ENCODE measurements at regions not wholly inside any gene's neighbourhood (a gene's known extent, or its start where the extent isn't known, plus 50 kb on each side); places are given as distances from the start of the nearest gene placed in this dataset.

DNA sequence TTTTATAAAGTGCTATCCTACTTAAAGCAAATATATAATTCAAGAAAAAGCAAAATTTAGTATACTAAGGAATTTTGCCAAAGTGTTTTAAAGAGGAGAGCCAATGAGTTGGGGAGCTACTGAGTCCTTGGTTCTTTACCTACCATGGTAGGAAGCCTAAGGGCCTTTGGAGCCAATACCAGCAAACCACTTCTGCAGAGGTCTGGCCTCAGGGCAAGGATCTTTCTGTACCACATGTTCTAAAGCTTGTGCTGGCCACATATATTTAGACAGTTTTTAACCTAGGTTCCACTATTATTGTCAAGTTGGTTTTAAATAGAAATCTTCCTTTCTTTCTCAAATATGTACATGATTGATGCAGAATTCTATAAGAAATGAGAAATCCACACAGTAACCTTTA, 172.3 kb upstream of the NREP start:
- TF ChIP-seq, protein P1, sequence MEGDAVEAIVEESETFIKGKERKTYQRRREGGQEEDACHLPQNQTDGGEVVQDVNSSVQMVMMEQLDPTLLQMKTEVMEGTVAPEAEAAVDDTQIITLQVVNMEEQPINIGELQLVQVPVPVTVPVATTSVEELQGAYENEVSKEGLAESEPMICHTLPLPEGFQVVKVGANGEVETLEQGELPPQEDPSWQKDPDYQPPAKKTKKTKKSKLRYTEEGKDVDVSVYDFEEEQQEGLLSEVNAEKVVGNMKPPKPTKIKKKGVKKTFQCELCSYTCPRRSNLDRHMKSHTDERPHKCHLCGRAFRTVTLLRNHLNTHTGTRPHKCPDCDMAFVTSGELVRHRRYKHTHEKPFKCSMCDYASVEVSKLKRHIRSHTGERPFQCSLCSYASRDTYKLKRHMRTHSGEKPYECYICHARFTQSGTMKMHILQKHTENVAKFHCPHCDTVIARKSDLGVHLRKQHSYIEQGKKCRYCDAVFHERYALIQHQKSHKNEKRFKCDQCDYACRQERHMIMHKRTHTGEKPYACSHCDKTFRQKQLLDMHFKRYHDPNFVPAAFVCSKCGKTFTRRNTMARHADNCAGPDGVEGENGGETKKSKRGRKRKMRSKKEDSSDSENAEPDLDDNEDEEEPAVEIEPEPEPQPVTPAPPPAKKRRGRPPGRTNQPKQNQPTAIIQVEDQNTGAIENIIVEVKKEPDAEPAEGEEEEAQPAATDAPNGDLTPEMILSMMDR (conservative IDR thresholded peaks at IDR 0.05 in 1 of 2, IDR thresholded peaks at IDR 0.05 in 1 of 2; ENCODE audit: extremely low read depth in 1 of 2, insufficient read depth in 1 of 2, low read depth in 1 of 2, low read length in 2 of 2) = no peak
- TF ChIP-seq EZH2 (IDR thresholded peaks at IDR 0.05; ENCODE audit: borderline replicate concordance, low read length) = no peak
